ENCODE measurements at regions not wholly inside any gene's neighbourhood (a gene's known extent, or its start where the extent isn't known, plus 50 kb on each side); places are given as distances from the start of the nearest gene placed in this dataset.

DNA sequence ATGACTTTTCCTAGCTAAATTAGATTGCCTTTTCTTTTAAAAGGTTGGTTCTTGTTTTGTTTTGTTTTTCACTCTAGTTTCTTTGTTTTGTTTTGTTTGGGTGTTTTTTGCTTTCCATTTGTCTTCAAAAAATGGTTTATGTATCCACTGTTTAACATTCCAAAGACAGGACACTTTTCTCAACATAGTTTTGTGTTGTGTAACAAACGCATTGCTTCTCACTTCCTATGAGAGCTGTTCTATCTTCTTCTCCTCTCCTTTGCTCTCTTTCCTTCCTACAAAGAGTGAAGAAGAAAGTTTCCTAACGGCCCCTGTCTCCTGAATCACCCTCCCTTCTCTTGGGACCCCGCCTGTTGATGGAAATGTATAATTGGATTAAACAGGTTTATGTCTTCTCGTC lies 539.7 kb downstream of the ACTL7B start:
- H3K9me3 ChIP-seq (ENCODE audit: control insufficient read depth in 5 of 5, low read length in 5 of 5), result no peaks in the 10 kb centered on the region
- H3K36me3 ChIP-seq (ENCODE audit: control insufficient read depth in 5 of 5, insufficient read depth in 5 of 5, low read length in 5 of 5), result no peaks in the 10 kb centered on the region
- H3K4me3 ChIP-seq (ENCODE audit: low read depth in 1 of 5, low read length in 5 of 5), result no peak overlapping the region
- H3K4me1 ChIP-seq (ENCODE audit: control insufficient read depth in 5 of 5, insufficient read depth in 5 of 5, low read length in 5 of 5), result no peaks in the 10 kb centered on the region
- no peaks in the 10 kb centered on the region for H3K27me3 ChIP-seq (ENCODE audit: control insufficient read depth in 5 of 5, insufficient read depth in 4 of 5, low read length in 5 of 5)
- no peak overlapping the region for H3K27ac ChIP-seq (ENCODE audit: low read depth, low read length)
- H3K9ac ChIP-seq (ENCODE audit: low read length in 5 of 5), result no peak overlapping the region

DNA sequence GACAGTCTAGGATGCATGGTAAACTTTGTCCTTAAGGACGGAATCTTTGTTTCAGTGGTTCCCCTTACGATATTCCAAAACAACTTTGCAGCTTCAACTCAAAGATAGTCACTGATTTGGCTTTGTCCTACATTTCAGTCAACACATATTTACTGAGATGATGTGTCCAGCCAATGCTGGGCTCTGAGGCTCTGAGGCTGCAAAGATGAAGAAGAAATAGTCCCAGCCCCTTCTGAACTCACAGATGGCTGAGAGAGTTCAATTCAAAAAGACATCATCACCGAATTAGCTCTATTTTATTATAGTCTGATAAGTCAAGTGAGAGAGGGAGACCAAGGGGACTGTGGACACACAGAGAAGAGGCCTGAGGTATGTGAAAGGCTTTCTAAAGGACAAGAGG lies 544.0 kb downstream of the ACTL7B start:
- Histone ChIP-seq H3K27ac (ENCODE audit: low read depth, low read length) (no peak overlapping the region), H3K4me3 (ENCODE audit: low read depth in 1 of 5, low read length in 5 of 5) (no peak overlapping the region), H3K27me3 (ENCODE audit: control insufficient read depth in 5 of 5, insufficient read depth in 4 of 5, low read length in 5 of 5) (no peaks in the 10 kb centered on the region), H3K36me3 (ENCODE audit: control insufficient read depth in 5 of 5, insufficient read depth in 5 of 5, low read length in 5 of 5) (no peaks in the 10 kb centered on the region), H3K4me1 (ENCODE audit: control insufficient read depth in 5 of 5, insufficient read depth in 5 of 5, low read length in 5 of 5) (no peaks in the 10 kb centered on the region), H3K9ac (ENCODE audit: low read length in 5 of 5) (no peak overlapping the region), H3K9me3 (ENCODE audit: control insufficient read depth in 5 of 5, low read length in 5 of 5) (peaks cover 0 to 8% (median 2%) of the 10 kb centered on the region in 5 donors)

DNA sequence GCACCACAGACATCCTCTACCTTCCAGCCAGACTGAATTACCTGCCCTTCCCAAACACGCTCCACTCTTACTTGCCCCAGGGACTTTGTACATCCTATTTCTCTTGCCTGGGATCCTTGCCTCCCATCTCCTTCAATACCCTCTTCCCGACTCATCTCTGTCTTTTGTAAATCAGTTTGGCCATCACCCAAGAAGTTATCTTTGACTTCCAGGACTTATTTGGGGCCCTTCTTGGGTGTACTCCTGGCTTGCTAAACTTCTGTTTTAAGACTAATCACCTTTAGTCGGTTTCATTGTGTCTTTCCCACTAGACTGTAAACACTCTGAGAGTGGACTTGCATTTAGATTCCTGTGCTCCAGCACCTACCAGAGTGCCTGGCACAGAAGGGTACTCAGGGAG lies 545.6 kb downstream of the ACTL7B start:
- Histone ChIP-seq H3K9ac (ENCODE audit: low read length in 5 of 5) (no peak overlapping the region), H3K4me1 (ENCODE audit: control insufficient read depth in 5 of 5, insufficient read depth in 5 of 5, low read length in 5 of 5) (no peaks in the 10 kb centered on the region), H3K27me3 (ENCODE audit: control insufficient read depth in 5 of 5, insufficient read depth in 4 of 5, low read length in 5 of 5) (no peaks in the 10 kb centered on the region), H3K27ac (ENCODE audit: low read depth, low read length) (no peak overlapping the region), H3K4me3 (ENCODE audit: low read depth in 1 of 5, low read length in 5 of 5) (no peak overlapping the region), H3K36me3 (ENCODE audit: control insufficient read depth in 5 of 5, insufficient read depth in 5 of 5, low read length in 5 of 5) (no peaks in the 10 kb centered on the region), H3K9me3 (ENCODE audit: control insufficient read depth in 5 of 5, low read length in 5 of 5) (peaks cover 0 to 10% (median 3%) of the 10 kb centered on the region in 5 donors)

DNA sequence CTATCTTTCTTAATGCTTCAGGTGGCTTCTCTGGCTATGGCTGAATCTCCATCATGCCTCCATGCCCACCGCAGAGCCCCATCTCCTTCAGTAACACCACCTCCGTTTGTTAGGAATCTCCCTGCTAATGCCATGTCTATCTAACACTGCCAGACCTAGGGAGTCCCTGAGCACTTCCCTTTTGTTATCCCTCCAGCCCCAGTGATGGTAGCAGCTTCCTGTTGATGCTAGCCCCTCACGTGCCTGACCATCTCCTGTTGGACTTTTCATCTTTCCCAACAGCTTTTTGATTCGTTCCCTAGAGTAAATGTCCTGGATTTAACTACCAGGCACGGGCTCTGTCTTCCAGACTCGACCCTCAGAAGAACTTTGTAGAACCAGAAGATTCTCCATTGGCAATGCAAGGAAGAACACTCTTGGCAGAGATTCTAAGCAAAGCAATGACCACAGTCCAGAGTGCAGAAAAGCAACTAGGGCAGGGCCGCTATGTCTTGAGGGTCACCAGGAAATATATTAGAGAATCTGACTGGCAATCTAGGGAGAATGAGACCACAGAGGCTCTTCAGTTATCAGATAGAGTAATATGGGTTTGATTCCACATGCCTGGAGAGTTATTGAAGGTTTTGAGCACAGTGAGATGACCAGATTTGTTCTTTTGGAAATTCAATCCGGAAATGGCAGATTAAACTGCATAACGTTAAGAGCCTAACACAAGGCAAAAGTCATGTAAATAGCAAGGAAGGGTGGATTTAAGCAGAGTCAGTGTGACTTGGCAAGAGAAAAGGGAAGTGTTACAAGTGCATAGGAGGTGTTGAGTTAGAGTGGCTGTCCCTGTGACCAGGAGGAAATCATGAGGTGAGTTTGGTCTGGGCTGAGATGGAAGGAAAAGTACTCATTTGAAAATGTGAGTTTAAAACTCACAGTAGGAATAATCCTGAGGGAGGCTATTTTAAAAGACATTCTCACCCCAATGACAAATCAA lies 555.2 kb downstream of the ACTL7B start:
- Histone ChIP-seq H3K4me1 (ENCODE audit: control insufficient read depth in 5 of 5, insufficient read depth in 5 of 5, low read length in 5 of 5) (peaks cover 0 to 8% (median 0%) of the 10 kb centered on the region in 5 donors), H3K9ac (ENCODE audit: low read length in 5 of 5) (no peak overlapping the region), H3K27me3 (ENCODE audit: control insufficient read depth in 5 of 5, insufficient read depth in 4 of 5, low read length in 5 of 5) (peaks cover 0 to 3% (median 0%) of the 10 kb centered on the region in 5 donors), H3K36me3 (ENCODE audit: control insufficient read depth in 5 of 5, insufficient read depth in 5 of 5, low read length in 5 of 5) (no peaks in the 10 kb centered on the region), H3K9me3 (ENCODE audit: control insufficient read depth in 5 of 5, low read length in 5 of 5) (peaks cover 0 to 4% (median 0%) of the 10 kb centered on the region in 5 donors), H3K4me3 (ENCODE audit: low read depth in 1 of 5, low read length in 5 of 5) (no peak overlapping the region), H3K27ac (ENCODE audit: low read depth, low read length) (no peak overlapping the region)

DNA sequence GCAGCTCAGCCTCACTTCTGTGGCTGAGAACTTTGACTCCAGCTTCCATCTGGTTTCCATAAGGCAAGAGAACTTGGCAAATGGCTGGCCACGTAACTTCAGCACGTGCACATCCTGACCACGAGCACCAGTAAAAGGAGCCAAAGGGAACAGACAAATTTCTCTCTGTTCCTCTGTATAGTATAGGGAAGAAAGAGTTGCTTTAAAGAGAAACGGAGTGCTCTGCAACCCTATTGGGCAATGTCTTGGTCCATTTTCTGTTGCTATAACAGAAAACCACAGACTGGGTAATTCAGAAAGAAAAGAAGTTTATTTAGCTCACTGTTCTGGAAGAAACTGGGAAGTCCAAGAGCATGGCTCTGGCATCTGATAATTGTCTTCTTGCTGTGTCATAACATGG lies 558.7 kb downstream of the ACTL7B start:
- no peak overlapping the region for H3K4me3 ChIP-seq (ENCODE audit: low read depth in 1 of 5, low read length in 5 of 5)
- no peaks in the 10 kb centered on the region for H3K36me3 ChIP-seq (ENCODE audit: control insufficient read depth in 5 of 5, insufficient read depth in 5 of 5, low read length in 5 of 5)
- H3K27me3 ChIP-seq (ENCODE audit: control insufficient read depth in 5 of 5, insufficient read depth in 4 of 5, low read length in 5 of 5), result peaks cover 0 to 3% (median 0%) of the 10 kb centered on the region in 5 donors
- H3K27ac ChIP-seq (ENCODE audit: low read depth, low read length), result no peak overlapping the region
- H3K9ac ChIP-seq (ENCODE audit: low read length in 5 of 5), result no peak overlapping the region
- H3K4me1 ChIP-seq (ENCODE audit: control insufficient read depth in 5 of 5, insufficient read depth in 5 of 5, low read length in 5 of 5), result peaks cover 0 to 8% (median 0%) of the 10 kb centered on the region in 5 donors
- peaks cover 0 to 4% (median 0%) of the 10 kb centered on the region in 5 donors for H3K9me3 ChIP-seq (ENCODE audit: control insufficient read depth in 5 of 5, low read length in 5 of 5)

DNA sequence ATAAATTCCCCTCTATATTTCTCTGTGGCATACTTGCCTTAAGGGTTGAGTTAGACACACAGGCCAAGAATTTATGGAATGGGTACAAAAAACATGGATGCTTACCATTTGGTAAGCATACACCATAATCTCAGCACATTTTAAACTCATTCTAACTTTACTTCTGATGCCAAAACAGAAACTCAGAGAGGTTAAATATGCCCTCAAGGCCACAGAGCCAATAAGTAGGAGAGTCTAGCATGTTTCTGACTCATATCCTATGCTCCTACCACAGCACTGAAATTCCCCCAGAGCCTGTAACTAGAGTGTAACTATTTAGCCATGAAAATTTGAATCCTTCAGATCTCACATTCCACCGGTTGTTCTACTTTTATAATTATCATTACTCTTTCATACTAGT lies 559.7 kb downstream of the ACTL7B start:
- Histone ChIP-seq H3K27ac (ENCODE audit: low read depth, low read length) (no peak overlapping the region), H3K9ac (ENCODE audit: low read length in 5 of 5) (no peak overlapping the region), H3K27me3 (ENCODE audit: control insufficient read depth in 5 of 5, insufficient read depth in 4 of 5, low read length in 5 of 5) (peaks cover 0 to 3% (median 0%) of the 10 kb centered on the region in 5 donors), H3K36me3 (ENCODE audit: control insufficient read depth in 5 of 5, insufficient read depth in 5 of 5, low read length in 5 of 5) (no peaks in the 10 kb centered on the region), H3K4me3 (ENCODE audit: low read depth in 1 of 5, low read length in 5 of 5) (no peak overlapping the region), H3K9me3 (ENCODE audit: control insufficient read depth in 5 of 5, low read length in 5 of 5) (peaks cover 0 to 4% (median 0%) of the 10 kb centered on the region in 5 donors), H3K4me1 (ENCODE audit: control insufficient read depth in 5 of 5, insufficient read depth in 5 of 5, low read length in 5 of 5) (peaks cover 0 to 8% (median 0%) of the 10 kb centered on the region in 5 donors)

DNA sequence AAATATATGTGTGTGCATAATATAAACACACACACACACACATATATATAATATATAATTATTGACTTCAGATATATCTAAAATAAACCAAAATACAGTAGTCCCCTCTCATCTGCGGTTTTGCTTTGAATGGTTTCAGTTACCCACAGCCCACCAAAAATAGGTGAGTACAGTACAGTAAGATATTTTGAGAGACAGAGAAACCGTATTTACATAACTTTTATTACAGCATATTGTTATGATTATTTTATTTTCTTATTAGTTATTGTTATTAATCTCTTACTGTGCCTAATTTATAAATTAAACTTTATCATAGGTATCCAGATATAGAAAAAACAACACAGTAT lies 564.2 kb downstream of the ACTL7B start:
- Histone ChIP-seq H3K4me1 (ENCODE audit: control insufficient read depth in 5 of 5, insufficient read depth in 5 of 5, low read length in 5 of 5) (no peaks in the 10 kb centered on the region), H3K36me3 (ENCODE audit: control insufficient read depth in 5 of 5, insufficient read depth in 5 of 5, low read length in 5 of 5) (no peaks in the 10 kb centered on the region), H3K27ac (ENCODE audit: low read depth, low read length) (no peak overlapping the region), H3K9ac (ENCODE audit: low read length in 5 of 5) (no peak overlapping the region), H3K27me3 (ENCODE audit: control insufficient read depth in 5 of 5, insufficient read depth in 4 of 5, low read length in 5 of 5) (no peaks in the 10 kb centered on the region), H3K4me3 (ENCODE audit: low read depth in 1 of 5, low read length in 5 of 5) (no peak overlapping the region), H3K9me3 (ENCODE audit: control insufficient read depth in 5 of 5, low read length in 5 of 5) (no peaks in the 10 kb centered on the region)

DNA sequence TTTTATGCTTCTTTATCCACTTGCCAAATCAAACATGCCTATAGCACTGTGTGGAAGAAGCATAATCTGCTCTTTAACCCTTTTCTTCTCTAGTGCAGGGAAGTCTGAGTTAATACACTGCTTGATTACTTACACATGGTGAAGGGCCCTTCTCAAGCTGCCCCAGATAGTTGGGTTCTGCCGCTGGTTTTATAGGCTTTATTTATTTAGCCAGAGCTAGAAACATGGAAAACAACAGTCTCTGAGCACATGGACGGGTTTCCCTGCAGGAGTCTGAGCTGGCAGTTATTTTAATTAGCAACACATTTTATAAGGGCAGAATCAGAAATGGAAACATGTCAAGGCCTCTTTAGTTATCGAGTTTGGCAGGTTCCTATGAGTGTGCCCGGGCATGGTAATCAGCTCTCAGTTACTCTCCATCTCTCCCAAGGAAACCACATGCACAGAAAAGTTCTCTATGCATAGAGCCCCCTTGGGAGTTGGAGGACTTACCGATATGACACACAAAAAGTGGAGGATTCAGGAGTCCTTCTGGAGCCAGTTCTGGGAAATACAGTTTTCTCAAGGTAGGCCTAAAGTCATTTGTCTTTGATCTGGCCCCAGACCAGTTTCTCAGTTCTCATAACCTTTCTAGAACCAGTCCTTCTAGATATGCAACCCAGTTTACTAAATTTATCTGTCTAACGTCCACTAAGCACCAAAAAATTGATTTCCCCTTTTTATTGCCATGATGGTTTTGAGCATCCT lies 564.8 kb downstream of the ACTL7B start:
- H3K4me3 ChIP-seq (ENCODE audit: low read depth in 1 of 5, low read length in 5 of 5), result no peak overlapping the region
- no peak overlapping the region for H3K9ac ChIP-seq (ENCODE audit: low read length in 5 of 5)
- H3K27ac ChIP-seq (ENCODE audit: low read depth, low read length), result no peak overlapping the region

DNA sequence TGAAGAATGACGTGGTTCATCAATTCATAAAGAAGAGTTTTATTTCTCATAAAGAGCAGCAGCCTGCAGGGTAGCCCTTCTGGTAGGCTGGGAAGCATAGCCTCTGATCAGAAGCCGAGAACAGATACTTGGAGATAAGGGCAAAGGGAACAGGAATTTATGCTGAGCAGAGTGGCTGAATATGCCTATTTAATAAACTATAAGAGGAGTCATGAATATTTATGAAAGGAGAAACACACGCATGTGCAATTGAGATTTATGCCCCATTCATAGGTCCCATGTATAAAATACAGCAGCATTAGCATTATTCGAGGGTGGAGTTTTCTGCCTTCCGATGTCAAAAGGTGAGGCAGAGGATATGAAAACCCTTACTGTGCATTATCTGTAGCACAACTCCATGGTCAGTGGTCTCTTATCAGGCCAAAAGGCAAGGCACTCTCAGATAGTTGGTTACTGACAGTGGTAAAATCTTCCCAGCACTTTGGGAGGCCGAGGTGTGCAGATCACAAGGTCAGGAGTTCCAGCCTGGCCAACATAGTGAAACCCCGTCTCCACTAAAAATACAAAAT lies 569.1 kb downstream of the ACTL7B start:
- H3K27me3 ChIP-seq (ENCODE audit: control insufficient read depth in 5 of 5, insufficient read depth in 4 of 5, low read length in 5 of 5), result no peaks in the 10 kb centered on the region
- H3K4me3 ChIP-seq (ENCODE audit: low read depth in 1 of 5, low read length in 5 of 5), result no peak overlapping the region
- H3K27ac ChIP-seq (ENCODE audit: low read depth, low read length), result no peak overlapping the region
- H3K36me3 ChIP-seq (ENCODE audit: control insufficient read depth in 5 of 5, insufficient read depth in 5 of 5, low read length in 5 of 5), result no peaks in the 10 kb centered on the region
- H3K4me1 ChIP-seq (ENCODE audit: control insufficient read depth in 5 of 5, insufficient read depth in 5 of 5, low read length in 5 of 5), result no peaks in the 10 kb centered on the region
- H3K9me3 ChIP-seq (ENCODE audit: control insufficient read depth in 5 of 5, low read length in 5 of 5), result no peaks in the 10 kb centered on the region
- H3K9ac ChIP-seq (ENCODE audit: low read length in 5 of 5), result no peak overlapping the region

More for the DNA sequence above, 564.8 kb downstream of the ACTL7B start:
- Histone ChIP-seq H3K4me1 (ENCODE audit: control insufficient read depth in 5 of 5, insufficient read depth in 5 of 5, low read length in 5 of 5) (no peaks in the 10 kb centered on the region), H3K9me3 (ENCODE audit: control insufficient read depth in 5 of 5, low read length in 5 of 5) (no peaks in the 10 kb centered on the region), H3K27me3 (ENCODE audit: control insufficient read depth in 5 of 5, insufficient read depth in 4 of 5, low read length in 5 of 5) (no peaks in the 10 kb centered on the region), H3K36me3 (ENCODE audit: control insufficient read depth in 5 of 5, insufficient read depth in 5 of 5, low read length in 5 of 5) (no peaks in the 10 kb centered on the region)

DNA sequence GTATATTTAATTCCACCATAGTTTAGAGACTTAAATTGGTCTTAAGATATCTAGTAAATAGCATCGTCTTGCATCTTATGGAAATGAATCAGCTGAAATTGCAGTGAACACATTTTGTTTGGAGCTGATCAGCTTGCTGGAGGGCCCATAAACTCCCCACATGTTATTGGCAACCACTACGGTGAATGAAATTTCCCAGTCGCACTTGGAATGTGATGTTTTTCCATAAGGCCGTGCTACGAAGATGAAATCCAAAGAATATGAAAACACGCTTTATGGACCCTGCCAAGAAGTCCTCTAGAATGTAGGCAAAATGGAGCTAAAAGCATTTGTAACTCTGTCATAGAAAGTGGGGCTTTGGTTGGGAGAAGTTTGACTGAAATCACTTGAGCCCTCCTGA lies 572.1 kb downstream of the ACTL7B start:
- Histone ChIP-seq H3K27ac (ENCODE audit: low read depth, low read length) (no peak overlapping the region), H3K36me3 (ENCODE audit: control insufficient read depth in 5 of 5, insufficient read depth in 5 of 5, low read length in 5 of 5) (no peaks in the 10 kb centered on the region), H3K9ac (ENCODE audit: low read length in 5 of 5) (no peak overlapping the region), H3K4me1 (ENCODE audit: control insufficient read depth in 5 of 5, insufficient read depth in 5 of 5, low read length in 5 of 5) (no peaks in the 10 kb centered on the region), H3K4me3 (ENCODE audit: low read depth in 1 of 5, low read length in 5 of 5) (no peak overlapping the region), H3K27me3 (ENCODE audit: control insufficient read depth in 5 of 5, insufficient read depth in 4 of 5, low read length in 5 of 5) (no peaks in the 10 kb centered on the region), H3K9me3 (ENCODE audit: control insufficient read depth in 5 of 5, low read length in 5 of 5) (no peaks in the 10 kb centered on the region)

Data from subcutaneous abdominal adipose tissue (tissue), 5 donors.